Fibroblast of the aortic adventitia (primary cell): ENCODE measurements at regions not wholly inside any gene's neighbourhood (a gene's known extent, or its start where the extent isn't known, plus 50 kb on each side); places are given as distances from the start of the nearest gene placed in this dataset.

Source experiments
- DNase-seq: peaks from one replicate; pipeline ENCODE4 v3.0.0-alpha.2; 2010; ENCODE audit warnings: low read depth
- H3K4me3 ChIP-seq: 2 replicates; pipeline ENCODE4 v1.5.1; 2011; ENCODE audit warnings: low read depth, mild to moderate bottlenecking, control low read depth, low read length, moderate library complexity
- CTCF ChIP-seq: IDR thresholded peaks from 2 replicates; pipeline ENCODE4 v1.5.1; 2011; ENCODE audit warnings: mild to moderate bottlenecking, low read length, control low read depth, inconsistent platforms; ENCODE audit not compliant: insufficient read depth

- no peak for TF ChIP-seq CTCF
- H3K4me3 ChIP-seq = no peak overlapping the region
- peak; percentile 80 for DNase-seq
These were observed 313.2 kb downstream of the AHR start for GRCh38 chr7:17611611-17612010.

GRCh38 chr7:17613338-17614041, 315.0 kb downstream of the AHR start:
- no peak overlapping the region for H3K4me3 ChIP-seq
- no peak for TF ChIP-seq CTCF
- no peak for DNase-seq

GRCh38 chr7:17617380-17617779, 318.9 kb downstream of the AHR start:
- no peak overlapping the region for H3K4me3 ChIP-seq
- no peak for TF ChIP-seq CTCF
- DNase-seq = no peak

DNA sequence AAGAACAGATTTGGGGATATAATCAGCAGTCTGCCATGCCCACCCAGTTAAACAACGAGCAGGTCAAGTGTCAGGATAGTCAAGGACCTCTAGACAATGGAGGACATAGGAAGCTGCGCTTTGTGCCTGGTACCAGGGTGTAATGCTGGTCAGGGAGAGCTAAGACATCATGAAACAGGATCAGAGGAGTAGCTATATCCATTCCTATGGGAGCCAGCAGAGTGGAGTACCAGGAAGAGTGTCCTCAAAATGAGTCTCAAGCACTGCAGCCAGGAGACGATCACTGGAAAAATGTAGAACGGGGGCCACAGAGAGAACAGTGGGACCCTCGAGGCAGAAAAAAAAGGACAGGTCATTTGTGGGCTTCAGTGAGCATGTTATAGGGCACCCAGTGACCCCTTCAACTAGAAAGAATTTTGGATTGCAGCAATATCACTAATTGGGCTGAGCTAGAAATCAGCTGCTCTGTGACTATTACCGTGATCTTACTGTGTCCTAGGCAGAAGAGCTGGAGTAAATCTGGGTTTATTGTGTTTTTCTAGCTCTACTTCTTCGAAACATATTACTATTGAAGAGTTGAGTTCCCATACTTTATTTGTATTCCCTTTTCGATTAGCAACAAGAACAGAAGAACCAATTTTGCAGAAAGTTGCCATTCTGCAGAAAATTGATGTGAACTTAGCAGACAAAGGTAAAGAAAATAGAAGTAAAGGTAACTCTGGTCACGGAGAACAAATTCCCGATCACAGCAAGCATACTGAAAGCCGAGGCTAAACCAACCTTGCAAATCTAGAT, 319.6 kb downstream of the AHR start:
- TF ChIP-seq CTCF = no peak
- no peak overlapping the region for H3K4me3 ChIP-seq
- no peak for DNase-seq

GRCh38 chr7:17618652-17618974, 320.2 kb downstream of the AHR start:
- DNase-seq = no peak
- H3K4me3 ChIP-seq = no peak overlapping the region
- no peak for TF ChIP-seq CTCF

GRCh38 chr7:17619196-17619818, 320.9 kb downstream of the AHR start:
- no peak overlapping the region for H3K4me3 ChIP-seq
- DNase-seq = no peak
- no peak for TF ChIP-seq CTCF
